Esophagus squamous epithelium (tissue), 4 donors: ENCODE measurements at regions not wholly inside any gene's neighbourhood (a gene's known extent, or its start where the extent isn't known, plus 50 kb on each side); places are given as distances from the start of the nearest gene placed in this dataset.

ENCODE experiments used
- POLR2A ChIP-seq, 4 donors: fragments of 450-650 bp; IDR thresholded peaks; one replicate each; pipeline ENCODE4 v1.6.1; 2017; ENCODE audit warnings: antibody characterized with exemption in 4 of 4, mild to moderate bottlenecking in 4 of 4, moderate library complexity in 3 of 4
- TF ChIP-seq, protein P1 (sequence below), 6 experiments: fragments of 450-650 bp in 4 of 6; fragments of 200-600 bp in 2 of 6; sonication (generic) in 2 of 6; IDR thresholded peaks; one replicate each; pipeline ENCODE4 v1.5.1; 2016 to 2019; ENCODE audit warnings: antibody characterized with exemption in 6 of 6, mild to moderate bottlenecking in 4 of 6, moderate library complexity in 4 of 6

DNA sequence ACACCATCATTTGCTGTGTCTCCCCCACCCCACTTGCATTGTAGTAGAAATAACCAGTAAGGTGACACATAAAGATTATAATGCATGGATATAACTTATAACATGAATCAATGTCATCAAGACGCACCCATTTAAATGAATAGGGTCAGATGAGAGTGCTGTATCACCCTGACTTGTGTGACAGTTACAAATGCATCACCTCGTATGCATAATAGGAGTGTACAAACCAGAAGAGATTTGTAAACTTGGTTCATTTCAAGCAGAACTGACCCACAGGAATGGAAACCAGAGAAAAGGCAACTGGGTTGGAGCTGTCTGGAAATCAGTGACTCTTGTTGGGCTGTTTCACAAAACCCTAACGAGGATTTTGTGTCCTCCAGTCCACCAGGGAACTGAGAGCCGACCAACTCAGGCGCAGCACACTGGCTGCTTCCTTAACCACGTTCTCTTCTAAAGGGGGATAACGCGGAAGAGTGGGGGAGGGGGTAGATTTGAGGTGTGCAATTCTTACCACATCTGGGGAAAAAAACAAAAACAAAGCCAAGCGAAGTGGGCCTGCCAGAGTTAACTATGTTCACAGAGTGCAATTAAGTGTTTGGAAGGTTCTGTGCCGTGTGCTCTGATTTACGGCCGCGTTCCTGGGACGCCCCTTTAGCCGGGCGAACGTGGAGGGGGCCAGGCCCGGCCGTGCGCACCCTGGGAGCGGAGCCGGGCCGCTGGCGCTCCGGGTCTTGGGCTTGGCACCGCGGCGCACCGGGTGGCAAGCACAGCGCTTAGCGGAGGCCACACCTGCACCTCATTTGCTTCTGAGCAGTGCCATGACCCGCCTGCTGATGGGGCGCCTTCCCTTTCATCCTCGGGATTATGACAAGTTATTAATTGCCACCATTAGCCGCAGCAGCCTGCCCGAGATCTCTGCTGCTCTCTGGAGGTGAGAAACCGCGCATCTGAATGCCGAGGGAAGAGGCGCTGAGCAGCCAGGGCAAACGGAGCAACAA lies 248.8 kb upstream of the FOXD3 start:
- TF ChIP-seq, protein P1, sequence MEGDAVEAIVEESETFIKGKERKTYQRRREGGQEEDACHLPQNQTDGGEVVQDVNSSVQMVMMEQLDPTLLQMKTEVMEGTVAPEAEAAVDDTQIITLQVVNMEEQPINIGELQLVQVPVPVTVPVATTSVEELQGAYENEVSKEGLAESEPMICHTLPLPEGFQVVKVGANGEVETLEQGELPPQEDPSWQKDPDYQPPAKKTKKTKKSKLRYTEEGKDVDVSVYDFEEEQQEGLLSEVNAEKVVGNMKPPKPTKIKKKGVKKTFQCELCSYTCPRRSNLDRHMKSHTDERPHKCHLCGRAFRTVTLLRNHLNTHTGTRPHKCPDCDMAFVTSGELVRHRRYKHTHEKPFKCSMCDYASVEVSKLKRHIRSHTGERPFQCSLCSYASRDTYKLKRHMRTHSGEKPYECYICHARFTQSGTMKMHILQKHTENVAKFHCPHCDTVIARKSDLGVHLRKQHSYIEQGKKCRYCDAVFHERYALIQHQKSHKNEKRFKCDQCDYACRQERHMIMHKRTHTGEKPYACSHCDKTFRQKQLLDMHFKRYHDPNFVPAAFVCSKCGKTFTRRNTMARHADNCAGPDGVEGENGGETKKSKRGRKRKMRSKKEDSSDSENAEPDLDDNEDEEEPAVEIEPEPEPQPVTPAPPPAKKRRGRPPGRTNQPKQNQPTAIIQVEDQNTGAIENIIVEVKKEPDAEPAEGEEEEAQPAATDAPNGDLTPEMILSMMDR (IDR thresholded peaks at IDR 0.05): peak in 2 of 6 experiments; percentile 12 to 30
- TF ChIP-seq POLR2A (IDR thresholded peaks at IDR 0.05): no peak
